ENCODE measurements at regions not wholly inside any gene's neighbourhood (a gene's known extent, or its start where the extent isn't known, plus 50 kb on each side); places are given as distances from the start of the nearest gene placed in this dataset.

DNA sequence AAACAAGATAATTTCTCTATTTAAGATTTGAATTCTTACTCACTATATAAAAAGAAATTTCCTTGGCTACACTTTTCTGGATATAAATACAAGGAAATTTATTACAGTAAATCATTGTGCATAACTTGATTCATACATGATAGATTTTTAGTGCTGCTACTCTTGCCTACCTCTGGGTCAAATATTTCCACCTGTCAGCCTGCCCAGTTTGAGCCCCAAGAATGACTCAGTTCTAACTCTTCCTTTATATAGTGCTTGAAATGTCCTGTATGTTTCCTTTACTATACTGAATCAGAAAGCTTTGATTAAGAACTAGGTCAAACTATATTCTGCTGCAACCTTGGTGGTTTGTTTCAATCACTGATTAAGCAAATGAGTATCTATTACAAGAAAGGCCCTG, 147.4 kb upstream of the FTMT start (continued):
- TF ChIP-seq CUX1 (CRISPR knock-in tag; IDR thresholded peaks at IDR 0.05) (no peak), ZNF140 (CRISPR knock-in tag; IDR thresholded peaks at IDR 0.05) (no peak)

DNA sequence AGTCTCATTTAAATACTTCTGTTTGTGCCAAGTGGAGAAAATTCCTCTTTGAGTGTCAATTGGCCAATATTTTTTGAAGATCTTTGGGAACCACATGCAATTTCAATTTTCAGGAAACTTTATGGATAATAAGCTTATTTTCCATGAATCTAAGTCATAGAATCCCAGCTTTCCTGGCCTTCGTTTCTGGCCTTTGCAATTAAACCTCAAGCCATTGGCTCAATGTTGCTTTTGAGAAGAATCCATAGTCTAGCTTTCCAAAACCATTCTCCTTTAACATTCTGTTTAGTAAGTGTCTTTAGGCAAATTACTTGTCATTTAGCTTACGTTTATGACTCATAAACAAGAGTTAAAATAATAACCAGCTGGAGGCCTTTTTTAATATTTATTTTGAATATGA, 145.0 kb upstream of the FTMT start:
- ATAC-seq (no peak), FAIRE-seq (no peak), DNase-seq (ENCODE audit: extremely low read depth in 1 of 4, low spot score in 3 of 4) (no peak)
- POLR2A ChIA-PET = no interaction called here
- H3K4me2 ChIP-seq (ENCODE audit: insufficient read depth, low read length) = no peak overlapping the region
- H3K79me2 ChIP-seq (ENCODE audit: control insufficient read depth, insufficient read depth, low read length) = no peaks in the 10 kb centered on the region
- H4K20me1 ChIP-seq (replicated peaks; ENCODE audit: control insufficient read depth, insufficient read depth, low read length) = no peaks in the 10 kb centered on the region
- H3K4me3 ChIP-seq = no peak overlapping the region
- H3K36me3 ChIP-seq (ENCODE audit: control insufficient read depth, insufficient read depth, low read length) = no peaks in the 10 kb centered on the region
- no TSS peak for BruUV-seq (replicated peaks)
- in situ Hi-C loops (cut with MboI) = no loop called here
- CTCF ChIA-PET (ENCODE audit: low intra/inter-chr PET ratio) = no interaction called here
- H3K27me3 ChIP-seq (ENCODE audit: control insufficient read depth in 2 of 2, insufficient read depth in 2 of 2, low read length in 2 of 2) = no peaks in the 10 kb centered on the region
- no peaks in the 10 kb centered on the region for H3K9me1 ChIP-seq (ENCODE audit: control insufficient read depth, insufficient read depth, low read length)
- H3K9me3 ChIP-seq (replicated peaks; ENCODE audit: control insufficient read depth, insufficient read depth, low read depth, low read length) = no peaks in the 10 kb centered on the region
- no peak overlapping the region for H3K9ac ChIP-seq (ENCODE audit: insufficient read depth in 1 of 2, low read depth in 2 of 2, low read length in 2 of 2)
- 23% methylated on average over 2 of the region's 2 CpGs for WGBS (ENCODE audit: insufficient coverage, low coverage, missing lambda C conversion rate)
- intact Hi-C loops (cut with micrococcal nuclease) = no loop called here
- no peak overlapping the region for H2AFZ ChIP-seq (ENCODE audit: low read depth, low read length)
- H3K27ac ChIP-seq (ENCODE audit: extremely low read depth, low read depth, low read length) = no peak overlapping the region
- no peaks in the 10 kb centered on the region for H3K4me1 ChIP-seq (replicated peaks in 1 of 2; ENCODE audit: control insufficient read depth in 2 of 2, insufficient read depth in 2 of 2, low read length in 2 of 2)
- TF ChIP-seq TCF7L2 (IDR thresholded peaks at IDR 0.05; ENCODE audit: low read depth, low read length) (no peak), CEBPB (tag; IDR thresholded peaks at IDR 0.05) (no peak), NR1H2 (CRISPR knock-in tag; IDR thresholded peaks at IDR 0.05) (no peak), ZNF311 (CRISPR knock-in tag; IDR thresholded peaks at IDR 0.05) (no peak), DDX20 (tag; IDR thresholded peaks at IDR 0.05; ENCODE audit: low read depth) (no peak), YBX1 (IDR thresholded peaks at IDR 0.05) (no peak), MED1 (CRISPR knock-in tag; IDR thresholded peaks at IDR 0.05; ENCODE audit: borderline replicate concordance) (no peak), TRIM25 (IDR thresholded peaks at IDR 0.05; ENCODE audit: borderline replicate concordance) (no peak), ELF4 (CRISPR knock-in tag; IDR thresholded peaks at IDR 0.05) (no peak), ZFP1 (CRISPR knock-in tag; IDR thresholded peaks at IDR 0.05) (no peak), GTF3C2 (IDR thresholded peaks at IDR 0.05; ENCODE audit: borderline replicate concordance, extremely low read depth, insufficient read length) (no peak)

All from K562 (cell line).